HK-2 (cell line): ENCODE measurements at regions not wholly inside any gene's neighbourhood (a gene's known extent, or its start where the extent isn't known, plus 50 kb on each side); places are given as distances from the start of the nearest gene placed in this dataset.
"Not testable (repeated sequence)": the region's sequence is repeated elsewhere in the genome, so short reads cannot be mapped to it uniquely, and the experiment has no call there.

Experiments
- DNase-seq: peaks from one replicate; pipeline ENCODE4 v3.0.0-alpha.2; 2018; ENCODE audit not compliant: unreplicated experiment

GRCh38 chrX:69062493-69062892, 102.8 kb downstream of the PJA1 start:
- DNase-seq: no peak

- no peak for DNase-seq
These were observed 104.4 kb downstream of the PJA1 start for GRCh38 chrX:69060631-69061408.

- no peak for DNase-seq
These were observed 110.1 kb downstream of the PJA1 start for GRCh38 chrX:69055193-69055592.

- DNase-seq: not testable (repeated sequence)
These were observed 110.8 kb downstream of the PJA1 start for GRCh38 chrX:69054497-69054896.

- DNase-seq: no peak
These were observed 113.4 kb downstream of the PJA1 start for GRCh38 chrX:69051901-69052300.

- DNase-seq: no peak
These were observed 115.0 kb downstream of the PJA1 start for GRCh38 chrX:69050051-69050765.

GRCh38 chrX:69046996-69047490, 118.2 kb downstream of the PJA1 start:
- no peak for DNase-seq

GRCh38 chrX:69045616-69046345, 119.5 kb downstream of the PJA1 start:
- DNase-seq: no peak

- DNase-seq: no peak
These were observed 126.4 kb downstream of the PJA1 start for GRCh38 chrX:69038816-69039215.

- no peak for DNase-seq
These were observed 127.1 kb downstream of the PJA1 start for GRCh38 chrX:69038188-69038587.

- no peak for DNase-seq
These were observed 127.5 kb downstream of the PJA1 start for GRCh38 chrX:69037786-69038185.

- DNase-seq: no peak
These were observed 128.3 kb downstream of the PJA1 start for GRCh38 chrX:69036674-69037573.

GRCh38 chrX:69034451-69034850, 130.8 kb downstream of the PJA1 start:
- no peak for DNase-seq

- no peak for DNase-seq
These were observed 131.3 kb downstream of the PJA1 start for GRCh38 chrX:69033936-69034335.

GRCh38 chrX:69032601-69033000, 132.7 kb downstream of the PJA1 start:
- DNase-seq: no peak

GRCh38 chrX:69031971-69032391, 133.3 kb downstream of the PJA1 start:
- no peak for DNase-seq

- DNase-seq: no peak
These were observed 134.1 kb downstream of the PJA1 start for GRCh38 chrX:69031181-69031580.

- no peak for DNase-seq
These were observed 135.5 kb downstream of the PJA1 start for GRCh38 chrX:69029771-69030170.

GRCh38 chrX:69028761-69029120, 136.5 kb downstream of the PJA1 start:
- DNase-seq: no peak

- DNase-seq: no peak
These were observed 137.1 kb downstream of the PJA1 start for GRCh38 chrX:69028006-69028760.
